GM23248 (cell line): ENCODE measurements at regions not wholly inside any gene's neighbourhood (a gene's known extent, or its start where the extent isn't known, plus 50 kb on each side); places are given as distances from the start of the nearest gene placed in this dataset.
"Not testable (repeated sequence)": the region's sequence is repeated elsewhere in the genome, so short reads cannot be mapped to it uniquely, and the experiment has no call there.

Experiments used
- DNase-seq: peaks from one replicate; pipeline ENCODE4 v3.0.0-alpha.2; 2015
- H2AFZ ChIP-seq: fragments of 200-600 bp; sonication (generic); 2 replicates; pipeline ENCODE4 v1.6.1; 2016; ENCODE audit warnings: antibody characterized with exemption
- H3F3A ChIP-seq: fragments of 200-600 bp; sonication (generic); 2 replicates; pipeline ENCODE4 v1.6.1; 2016; ENCODE audit warnings: mild to moderate bottlenecking, antibody characterized with exemption, mixed run types; ENCODE audit not compliant: insufficient read depth
- H3K27ac ChIP-seq: fragments of 200-600 bp; sonication (generic); 2 replicates; pipeline ENCODE4 v1.5.1; 2016; ENCODE audit warnings: mild to moderate bottlenecking
- H3K27me3 ChIP-seq: fragments of 200-600 bp; sonication (generic); replicated peaks from 2 replicates; pipeline ENCODE4 v1.6.1; 2016; ENCODE audit warnings: mild to moderate bottlenecking; ENCODE audit not compliant: insufficient read depth
- H3K36me3 ChIP-seq: fragments of 200-600 bp; sonication (generic); 2 replicates; pipeline ENCODE4 v1.6.1; 2016; ENCODE audit warnings: low read depth, mild to moderate bottlenecking
- H3K4me1 ChIP-seq: fragments of 200-600 bp; sonication (generic); 2 replicates; pipeline ENCODE4 v1.6.1; 2016; ENCODE audit warnings: mild to moderate bottlenecking; ENCODE audit not compliant: insufficient read depth
- H3K4me2 ChIP-seq: fragments of 200-600 bp; sonication (generic); one replicate; pipeline ENCODE4 v1.6.1; 2016; ENCODE audit warnings: mild to moderate bottlenecking; ENCODE audit not compliant: unreplicated experiment
- H3K4me3 ChIP-seq: fragments of 200-600 bp; sonication (generic); 2 replicates; pipeline ENCODE4 v1.5.1; 2016; ENCODE audit warnings: mild to moderate bottlenecking
- H3K79me2 ChIP-seq: fragments of 200-600 bp; sonication (generic); 2 replicates; pipeline ENCODE4 v1.6.1; 2016; ENCODE audit warnings: mild to moderate bottlenecking; ENCODE audit not compliant: insufficient read depth
- H3K9ac ChIP-seq: fragments of 200-600 bp; sonication (generic); 2 replicates; pipeline ENCODE4 v1.6.1; 2016; ENCODE audit warnings: mild to moderate bottlenecking
- H3K9me2 ChIP-seq: fragments of 200-600 bp; sonication (generic); 2 replicates; pipeline ENCODE4 v1.6.1; 2016; ENCODE audit warnings: mixed run types, mild to moderate bottlenecking, moderate library complexity; ENCODE audit not compliant: insufficient read depth
- H3K9me3 ChIP-seq: fragments of 200-600 bp; sonication (generic); one replicate; pipeline ENCODE4 v1.6.1; 2017; ENCODE audit warnings: low read depth
- H4K20me1 ChIP-seq: fragments of 200-600 bp; sonication (generic); 2 replicates; pipeline ENCODE4 v1.6.0; 2016; ENCODE audit not compliant: insufficient read depth
- EZH2 ChIP-seq: fragments of 200-600 bp; sonication (generic); IDR thresholded peaks from 2 replicates; pipeline ENCODE4 v1.6.1; 2018; ENCODE audit warnings: antibody characterized with exemption, mild to moderate bottlenecking; ENCODE audit not compliant: insufficient read depth, poor library complexity, severe bottlenecking
- EZH2phosphoT487 ChIP-seq: fragments of 200-600 bp; sonication (generic); IDR thresholded peaks from 2 replicates; pipeline ENCODE4 v1.6.1; 2018; ENCODE audit warnings: antibody characterized with exemption, moderate library complexity, mild to moderate bottlenecking, low read depth; ENCODE audit not compliant: insufficient read depth
- WGBS, 2 experiments: methylation state at CpG; one replicate each; pipeline ENCODE4 v1.1.6; 2015 to 2017; ENCODE audit warnings: low lambda C conversion rate in 2 of 2, low coverage in 1 of 2; ENCODE audit errors: missing lambda C conversion rate in 2 of 2; 5-methylcytosine and 5-hydroxymethylcytosine counted together
- in situ Hi-C: fragments of 300-500 bp; cut with MboI; formaldehyde crosslinking; loops from 2 replicates; pipeline ENCODE4 v1.15.0; 2020

GRCh38 chr13:44678197-44678596 is 102.1 kb upstream of the TSC22D1 start:
- H3K9ac ChIP-seq: no peak overlapping the region
- no peaks in the 10 kb centered on the region for H3F3A ChIP-seq
- no peak overlapping the region for H3K4me2 ChIP-seq
- no peaks in the 10 kb centered on the region for H3K4me1 ChIP-seq
- no peaks in the 10 kb centered on the region for H3K36me3 ChIP-seq
- no peaks in the 10 kb centered on the region for H3K9me2 ChIP-seq
- no peak for DNase-seq
- no peak overlapping the region for H3K27ac ChIP-seq
- H4K20me1 ChIP-seq: no peaks in the 10 kb centered on the region
- in situ Hi-C loops: no loop called here
- no peaks in the 10 kb centered on the region for H3K9me3 ChIP-seq
- 82 to 99% methylated on average over 6 of the region's 6 CpGs for WGBS, 2 experiments
- H3K4me3 ChIP-seq: no peak overlapping the region
- no peak overlapping the region for H2AFZ ChIP-seq
- no peaks in the 10 kb centered on the region for H3K27me3 ChIP-seq
- no peak for TF ChIP-seq EZH2
- no peak for TF ChIP-seq EZH2phosphoT487
- no peaks in the 10 kb centered on the region for H3K79me2 ChIP-seq

GRCh38 chr13:44676534-44676933 is 100.4 kb upstream of the TSC22D1 start:
- Histone ChIP-seq H3K9ac (no peak overlapping the region), H3K9me2 (no peaks in the 10 kb centered on the region), H2AFZ (no peak overlapping the region), H3K36me3 (no peaks in the 10 kb centered on the region), H3K4me2 (no peak overlapping the region), H3K9me3 (no peaks in the 10 kb centered on the region), H3K4me1 (no peaks in the 10 kb centered on the region), H3K27ac (no peak overlapping the region), H3F3A (no peaks in the 10 kb centered on the region), H3K4me3 (no peak overlapping the region), H3K27me3 (no peaks in the 10 kb centered on the region), H4K20me1 (no peaks in the 10 kb centered on the region), H3K79me2 (no peaks in the 10 kb centered on the region)
- 51 to 56% methylated on average over 3 of the region's 3 CpGs for WGBS, 2 experiments
- no peak for TF ChIP-seq EZH2
- TF ChIP-seq EZH2phosphoT487: no peak
- DNase-seq: no peak
- in situ Hi-C loops: no loop called here

GRCh38 chr13:44669534-44669933 is 93.4 kb upstream of the TSC22D1 start:
- H3K4me2 ChIP-seq: no peak overlapping the region
- 97 to 100% methylated on average over 4 of the region's 4 CpGs for WGBS, 2 experiments
- peaks cover 25% of the 10 kb centered on the region for H3F3A ChIP-seq
- H3K9me3 ChIP-seq: no peaks in the 10 kb centered on the region
- H3K36me3 ChIP-seq: no peaks in the 10 kb centered on the region
- no peaks in the 10 kb centered on the region for H4K20me1 ChIP-seq
- in situ Hi-C loops: no loop called here
- H2AFZ ChIP-seq: no peak overlapping the region
- no peaks in the 10 kb centered on the region for H3K9me2 ChIP-seq
- no peak for TF ChIP-seq EZH2
- no peak for TF ChIP-seq EZH2phosphoT487
- peaks cover 30% of the 10 kb centered on the region for H3K4me1 ChIP-seq
- H3K79me2 ChIP-seq: no peaks in the 10 kb centered on the region
- H3K9ac ChIP-seq: no peak overlapping the region
- H3K27me3 ChIP-seq: no peaks in the 10 kb centered on the region
- DNase-seq: no peak
- no peak overlapping the region; the same call in 1 of the 2 replicates for H3K27ac ChIP-seq
- H3K4me3 ChIP-seq: no peak overlapping the region

GRCh38 chr13:44668688-44669087 is 92.6 kb upstream of the TSC22D1 start:
- peak overlapping the region; percentile 71 for H3K4me2 ChIP-seq
- peak overlapping the region; percentile 56 for H3K27ac ChIP-seq
- no peaks in the 10 kb centered on the region for H3K36me3 ChIP-seq
- H4K20me1 ChIP-seq: no peaks in the 10 kb centered on the region
- H3K9ac ChIP-seq: peak overlapping the region; percentile 23
- H3K4me3 ChIP-seq: peak overlapping the region; percentile 55
- peaks cover 30% of the 10 kb centered on the region for H3K4me1 ChIP-seq
- H3K9me3 ChIP-seq: no peaks in the 10 kb centered on the region
- in situ Hi-C loops: no loop called here
- no peaks in the 10 kb centered on the region for H3K27me3 ChIP-seq
- peak; percentile 63 for DNase-seq
- no peak for TF ChIP-seq EZH2
- no peaks in the 10 kb centered on the region for H3K9me2 ChIP-seq
- peaks cover 25% of the 10 kb centered on the region for H3F3A ChIP-seq
- H3K79me2 ChIP-seq: no peaks in the 10 kb centered on the region
- H2AFZ ChIP-seq: peak overlapping the region; percentile 30; the same call in 1 of the 2 replicates
- 13 to 18% methylated on average over 2 of the region's 2 CpGs for WGBS, 2 experiments

- TF ChIP-seq EZH2 (no peak), EZH2phosphoT487 (no peak)
- peak overlapping the region; percentile 55 for H3K4me3 ChIP-seq
- H3K27ac ChIP-seq: peak overlapping the region; percentile 56
- H3K27me3 ChIP-seq: no peaks in the 10 kb centered on the region
- H3F3A ChIP-seq: peaks cover 25% of the 10 kb centered on the region
- H2AFZ ChIP-seq: no peak overlapping the region; the same call in 1 of the 2 replicates
- no peaks in the 10 kb centered on the region for H3K36me3 ChIP-seq
- no peaks in the 10 kb centered on the region for H3K9me2 ChIP-seq
- H3K9ac ChIP-seq: peak overlapping the region; percentile 23
- DNase-seq: peak; percentile 76
- H3K9me3 ChIP-seq: no peaks in the 10 kb centered on the region
- no peaks in the 10 kb centered on the region for H4K20me1 ChIP-seq
- WGBS, 2 experiments: 3 to 4% methylated on average over 3 of the region's 3 CpGs
- H3K4me2 ChIP-seq: peak overlapping the region; percentile 71
- peaks cover 30% of the 10 kb centered on the region for H3K4me1 ChIP-seq
- H3K79me2 ChIP-seq: no peaks in the 10 kb centered on the region
- in situ Hi-C loops: no loop called here
These were observed 91.8 kb upstream of the TSC22D1 start for GRCh38 chr13:44667943-44668342.

GRCh38 chr13:44666538-44666937 is 90.4 kb upstream of the TSC22D1 start:
- H3K9me3 ChIP-seq, H4K20me1 ChIP-seq, H3K79me2 ChIP-seq, H3K4me3 ChIP-seq, in situ Hi-C loops, H3K36me3 ChIP-seq, H3K4me2 ChIP-seq, H3K9ac ChIP-seq, H3K9me2 ChIP-seq, H3K27me3 ChIP-seq, H2AFZ ChIP-seq: not testable (repeated sequence)
- peaks cover 30% of the 10 kb centered on the region for H3K4me1 ChIP-seq
- 83% methylated on average over 3 of the region's 3 CpGs for WGBS, 2 experiments
- peak overlapping the region; percentile 38 for H3K27ac ChIP-seq
- peak; percentile 75 for DNase-seq
- peaks cover 25% of the 10 kb centered on the region for H3F3A ChIP-seq
